Choroid plexus epithelial cell (primary cell): ENCODE measurements at regions not wholly inside any gene's neighbourhood (a gene's known extent, or its start where the extent isn't known, plus 50 kb on each side); places are given as distances from the start of the nearest gene placed in this dataset.

Experiments
- DNase-seq: peaks from one replicate; pipeline ENCODE4 v3.0.0-alpha.2; 2010; ENCODE audit warnings: low read depth
- H3K4me3 ChIP-seq: 2 replicates; pipeline ENCODE4 v1.5.1; 2011; ENCODE audit warnings: low read depth, mild to moderate bottlenecking, control low read depth, low read length, moderate library complexity
- TF ChIP-seq, protein P1 (sequence below): conservative IDR thresholded peaks from 2 replicates; pipeline ENCODE4 v1.5.1; 2011; ENCODE audit warnings: low read depth, mild to moderate bottlenecking, control low read depth, inconsistent platforms, low read length, moderate library complexity

DNA sequence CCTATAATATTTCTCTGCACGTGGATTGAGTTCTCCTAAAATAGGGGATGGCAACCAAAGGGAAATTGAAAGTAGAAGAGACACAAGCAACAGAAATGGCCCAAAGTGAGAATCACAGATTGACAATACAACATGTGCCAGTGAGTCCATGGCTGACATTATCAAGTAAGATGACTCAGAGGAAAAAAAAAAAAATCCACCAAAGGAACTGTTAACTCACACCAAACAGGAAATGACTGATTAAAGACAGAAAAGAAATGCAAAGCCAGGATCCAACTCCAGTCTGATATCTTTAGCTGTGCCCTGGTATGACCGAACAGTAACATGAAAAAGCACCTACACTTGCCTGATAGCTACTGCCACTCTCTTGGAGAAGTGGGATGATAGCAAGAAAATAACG is 485.0 kb downstream of the PRKD1 start:
- TF ChIP-seq, protein P1, sequence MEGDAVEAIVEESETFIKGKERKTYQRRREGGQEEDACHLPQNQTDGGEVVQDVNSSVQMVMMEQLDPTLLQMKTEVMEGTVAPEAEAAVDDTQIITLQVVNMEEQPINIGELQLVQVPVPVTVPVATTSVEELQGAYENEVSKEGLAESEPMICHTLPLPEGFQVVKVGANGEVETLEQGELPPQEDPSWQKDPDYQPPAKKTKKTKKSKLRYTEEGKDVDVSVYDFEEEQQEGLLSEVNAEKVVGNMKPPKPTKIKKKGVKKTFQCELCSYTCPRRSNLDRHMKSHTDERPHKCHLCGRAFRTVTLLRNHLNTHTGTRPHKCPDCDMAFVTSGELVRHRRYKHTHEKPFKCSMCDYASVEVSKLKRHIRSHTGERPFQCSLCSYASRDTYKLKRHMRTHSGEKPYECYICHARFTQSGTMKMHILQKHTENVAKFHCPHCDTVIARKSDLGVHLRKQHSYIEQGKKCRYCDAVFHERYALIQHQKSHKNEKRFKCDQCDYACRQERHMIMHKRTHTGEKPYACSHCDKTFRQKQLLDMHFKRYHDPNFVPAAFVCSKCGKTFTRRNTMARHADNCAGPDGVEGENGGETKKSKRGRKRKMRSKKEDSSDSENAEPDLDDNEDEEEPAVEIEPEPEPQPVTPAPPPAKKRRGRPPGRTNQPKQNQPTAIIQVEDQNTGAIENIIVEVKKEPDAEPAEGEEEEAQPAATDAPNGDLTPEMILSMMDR, result no peak
- peak; percentile 65 for DNase-seq

DNA sequence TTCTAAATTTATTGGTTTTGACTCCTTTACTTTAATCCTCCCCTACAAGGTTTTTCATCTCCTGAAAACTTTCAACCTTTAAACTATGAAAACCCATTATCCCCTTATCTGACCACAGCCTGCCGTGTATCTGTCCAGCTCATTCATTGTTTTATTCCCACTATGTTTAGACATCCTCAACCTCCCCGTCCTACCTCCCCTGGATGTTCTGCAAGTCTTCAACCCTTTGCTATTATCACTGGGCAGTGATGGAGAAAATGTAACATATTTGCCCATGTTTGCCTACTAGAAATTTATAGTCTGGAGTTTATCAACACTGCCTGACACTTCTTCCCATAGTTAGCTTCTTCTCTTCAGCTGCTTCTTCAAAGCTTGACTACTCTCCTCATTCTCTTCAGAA is 483.4 kb downstream of the PRKD1 start:
- TF ChIP-seq, protein P1, result no peak
- no peak overlapping the region for H3K4me3 ChIP-seq
- DNase-seq, result no peak

More for the DNA sequence above, 485.0 kb downstream of the PRKD1 start:
- no peak overlapping the region for H3K4me3 ChIP-seq

DNA sequence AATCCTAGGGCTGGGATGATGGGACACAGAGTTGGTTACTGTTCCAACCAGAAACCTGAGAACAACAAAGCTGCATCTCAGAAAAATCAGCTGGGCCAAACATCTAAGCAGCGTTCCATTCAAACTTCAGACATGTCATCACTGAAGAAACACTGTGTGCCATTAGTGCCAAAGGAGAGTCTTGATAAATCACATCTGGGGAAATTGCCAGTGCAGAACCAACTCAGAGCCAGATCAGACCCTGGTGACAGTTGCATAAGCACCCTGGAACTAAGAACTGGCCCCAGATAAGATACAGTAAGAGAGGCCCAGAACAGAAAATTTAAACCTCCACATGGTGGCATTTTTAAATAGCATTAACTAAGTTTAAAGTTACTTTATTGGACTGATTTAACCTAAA is 482.8 kb downstream of the PRKD1 start:
- TF ChIP-seq, protein P1, result no peak
- no peak for DNase-seq
- H3K4me3 ChIP-seq, result no peak overlapping the region

DNA sequence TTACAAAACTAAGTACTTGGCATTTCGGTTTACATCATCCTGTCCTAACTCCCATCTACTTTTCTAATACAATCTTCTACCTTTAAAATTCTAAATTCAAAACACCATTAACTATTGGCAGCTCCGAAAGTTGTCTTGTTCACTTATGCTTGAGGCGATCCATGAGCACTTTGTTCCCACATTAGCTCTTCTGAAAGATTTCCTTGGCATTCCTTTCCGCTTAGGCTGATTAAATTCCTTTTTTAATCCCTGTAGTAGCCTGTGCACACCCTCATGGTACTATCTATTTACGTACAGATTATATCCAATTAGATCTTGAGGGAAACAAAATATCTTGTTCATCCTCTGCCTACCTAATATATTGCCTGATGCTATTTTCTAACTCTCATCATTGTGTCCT is 480.7 kb downstream of the PRKD1 start:
- no peak for DNase-seq

DNA sequence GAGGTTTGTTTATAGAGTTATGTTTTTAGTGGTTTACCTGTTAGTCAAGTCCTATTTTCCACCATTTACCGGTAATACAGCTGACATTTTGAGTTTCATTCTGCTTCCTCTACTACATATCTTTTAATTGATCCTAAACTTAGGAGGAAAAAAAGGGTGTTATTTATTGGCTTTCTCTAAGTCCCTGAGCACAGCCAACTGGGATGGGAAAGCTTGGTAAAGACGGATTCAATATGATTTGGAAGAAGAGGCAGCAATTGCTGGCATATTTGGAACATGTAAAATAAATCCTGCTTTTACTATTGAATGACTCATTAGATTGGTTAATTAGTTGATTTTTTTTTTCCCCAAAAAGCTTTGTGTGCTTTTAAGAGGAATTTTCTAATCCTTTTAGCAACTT is 475.7 kb downstream of the PRKD1 start:
- DNase-seq, result no peak
- no peak overlapping the region for H3K4me3 ChIP-seq

More for the DNA sequence above, 480.7 kb downstream of the PRKD1 start:
- TF ChIP-seq, protein P1, result no peak
- no peak overlapping the region for H3K4me3 ChIP-seq

DNA sequence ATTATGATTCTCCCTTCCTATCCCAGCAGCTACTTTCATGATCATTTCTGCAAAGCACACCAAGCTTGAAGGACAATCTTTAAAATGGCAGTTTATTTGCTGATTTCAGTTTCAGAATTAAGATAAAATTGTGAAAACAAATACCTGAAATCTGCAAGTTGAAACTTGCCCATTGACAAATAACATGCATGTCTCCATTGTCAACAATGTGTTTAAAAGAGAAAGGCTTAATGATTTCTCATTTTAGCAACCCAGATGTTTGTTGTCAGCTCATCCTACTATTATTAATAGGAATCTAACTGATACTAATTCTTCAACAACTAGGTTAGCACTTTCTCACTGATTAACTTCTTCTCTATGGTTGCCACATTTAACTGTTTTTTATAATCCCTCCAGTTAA is 474.6 kb downstream of the PRKD1 start:
- DNase-seq, result no peak
- no peak overlapping the region for H3K4me3 ChIP-seq
- TF ChIP-seq, protein P1, result no peak

More for the DNA sequence above, 475.7 kb downstream of the PRKD1 start:
- TF ChIP-seq, protein P1, result no peak

DNA sequence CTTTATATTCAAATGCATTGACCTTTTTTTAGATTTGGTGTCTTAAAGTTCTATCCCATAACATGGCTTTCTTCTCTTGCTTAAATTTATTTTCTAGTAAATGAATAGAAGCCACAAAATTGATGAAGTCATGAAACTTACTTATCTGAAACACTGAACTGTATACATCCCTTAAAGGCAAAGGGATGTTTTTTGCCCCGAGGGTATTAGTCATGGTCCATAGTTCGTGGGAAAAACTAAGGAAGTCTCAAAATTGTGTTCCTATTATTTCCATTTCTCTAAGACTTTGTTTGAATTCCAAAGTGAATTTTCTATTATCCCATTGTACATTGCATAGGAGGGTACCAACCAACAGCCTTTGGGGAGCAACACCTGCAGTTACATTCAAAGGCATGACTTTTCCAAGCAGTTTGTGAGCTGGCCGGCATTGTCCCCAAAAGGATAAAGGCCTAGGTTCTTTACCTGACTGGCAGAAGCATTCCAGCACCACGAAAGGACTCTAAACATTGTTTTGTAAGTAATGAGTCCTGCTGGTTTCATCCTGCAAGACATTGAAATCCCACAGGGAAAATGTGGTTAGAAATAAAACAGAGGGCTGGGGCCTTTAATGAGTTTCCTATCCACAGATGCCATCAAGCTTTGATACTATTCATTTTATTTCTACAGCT is 473.5 kb downstream of the PRKD1 start:
- H3K4me3 ChIP-seq, result no peak overlapping the region
- TF ChIP-seq, protein P1, result no peak
- DNase-seq, result no peak
